NCI-H1048 (cell line): ENCODE measurements at regions not wholly inside any gene's neighbourhood (a gene's known extent, or its start where the extent isn't known, plus 50 kb on each side); places are given as distances from the start of the nearest gene placed in this dataset.
"Not testable (repeated sequence)": the region's sequence is repeated elsewhere in the genome, so short reads cannot be mapped to it uniquely, and the experiment has no call there.

Experiments used
- DNase-seq: peaks from one replicate; lab custom pipeline; 2025; lab: John Stamatoyannopoulos, UW

DNA sequence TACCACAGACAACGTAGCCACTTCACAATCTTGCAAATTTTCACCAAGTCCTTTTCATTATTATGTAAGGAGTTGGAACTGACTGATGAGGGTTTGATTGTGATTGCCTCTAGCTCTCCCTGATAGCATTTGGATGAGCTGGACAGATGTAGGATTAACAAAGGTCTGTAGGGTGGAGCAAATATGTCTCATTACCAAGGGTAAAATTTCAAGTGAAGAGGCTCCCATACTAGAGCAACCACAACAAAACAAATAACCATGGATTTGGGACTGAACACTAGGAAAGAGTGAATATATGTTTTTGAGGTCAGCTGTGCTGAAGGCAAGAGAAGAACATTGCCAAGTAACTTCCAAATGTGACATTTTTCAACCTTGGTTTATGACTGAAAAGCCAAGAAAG lies 281.7 kb downstream of the NEBL start:
- DNase-seq = no peak

DNA sequence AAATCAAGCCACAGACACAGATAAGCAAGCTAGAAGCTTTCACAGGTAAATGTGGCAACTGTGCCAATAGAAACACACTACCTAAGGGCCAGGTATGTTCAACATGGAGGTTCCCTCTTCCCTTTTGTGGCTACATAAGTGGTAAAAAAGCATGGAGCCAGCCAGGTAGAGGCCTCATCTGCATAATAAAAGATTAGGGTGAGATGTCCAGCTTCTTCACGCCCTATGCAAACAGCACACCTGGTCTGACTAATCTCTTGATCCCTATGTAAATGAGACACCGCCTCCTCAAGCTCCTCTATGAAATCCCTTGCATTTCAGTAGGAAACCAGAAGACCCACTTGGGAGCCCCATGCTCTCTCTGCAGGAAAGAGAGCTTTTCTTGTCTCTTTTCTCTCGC lies 282.2 kb downstream of the NEBL start:
- no peak for DNase-seq

DNA sequence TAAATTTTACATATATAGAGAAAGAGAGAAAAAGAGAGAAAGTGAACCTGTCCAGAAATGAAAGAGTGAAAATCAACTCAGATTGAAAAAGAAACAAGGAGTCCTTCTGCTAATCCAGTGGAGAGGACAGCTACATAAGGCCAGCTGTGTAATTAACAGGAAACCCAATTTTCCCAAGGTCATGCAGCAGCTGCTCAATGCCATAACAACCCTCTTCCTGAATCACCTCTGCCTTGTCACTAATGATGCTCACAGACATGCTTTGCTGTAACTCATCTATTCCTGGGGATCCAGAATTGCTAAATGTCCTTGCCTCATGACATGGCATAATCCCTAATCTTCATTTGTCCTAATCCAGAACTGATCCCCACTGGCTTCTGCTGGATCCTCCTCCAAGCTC lies 288.6 kb downstream of the NEBL start:
- DNase-seq = no peak

DNA sequence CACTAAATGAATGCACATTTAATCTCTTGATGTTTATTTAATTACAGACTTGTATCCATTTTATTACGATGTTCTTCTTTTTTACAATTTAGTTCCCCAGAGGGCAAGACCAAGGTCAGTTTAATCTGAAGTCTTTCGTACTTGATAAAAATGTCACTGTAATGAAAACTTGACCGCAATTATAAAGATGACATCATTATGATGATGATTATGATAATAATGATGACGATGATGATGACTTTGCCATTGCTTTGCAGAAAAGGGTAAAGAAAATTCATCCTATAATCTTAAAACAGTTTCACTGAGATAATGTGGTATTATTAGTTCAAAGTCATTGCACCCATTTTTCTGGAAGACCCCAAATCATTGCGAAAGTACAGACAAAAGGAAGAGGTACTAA lies 290.1 kb downstream of the NEBL start:
- no peak for DNase-seq

DNA sequence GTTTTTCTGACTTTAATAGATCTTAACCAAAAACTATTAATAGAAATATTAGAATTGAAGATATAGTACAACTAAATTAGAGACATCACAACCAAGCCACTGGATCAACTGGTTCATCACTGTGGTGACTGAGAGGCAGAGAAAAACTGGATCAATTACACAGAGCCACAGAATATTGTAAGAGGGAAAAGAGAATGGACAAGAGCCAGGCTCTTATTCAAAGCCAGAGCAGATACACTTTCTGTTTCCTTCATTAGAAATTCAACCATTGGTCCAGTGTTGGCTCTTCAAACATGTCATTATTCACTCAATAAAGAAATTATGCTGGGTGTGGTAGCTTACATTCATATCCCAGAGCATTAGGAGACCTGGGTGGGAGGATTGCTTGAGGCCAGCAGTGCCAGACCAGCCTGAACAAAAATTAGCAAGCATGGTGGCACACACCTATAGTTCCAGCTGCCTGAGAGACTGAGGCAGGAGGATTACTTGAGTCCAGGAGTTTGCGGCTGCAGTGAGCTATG lies 295.1 kb downstream of the NEBL start:
- no peak for DNase-seq

DNA sequence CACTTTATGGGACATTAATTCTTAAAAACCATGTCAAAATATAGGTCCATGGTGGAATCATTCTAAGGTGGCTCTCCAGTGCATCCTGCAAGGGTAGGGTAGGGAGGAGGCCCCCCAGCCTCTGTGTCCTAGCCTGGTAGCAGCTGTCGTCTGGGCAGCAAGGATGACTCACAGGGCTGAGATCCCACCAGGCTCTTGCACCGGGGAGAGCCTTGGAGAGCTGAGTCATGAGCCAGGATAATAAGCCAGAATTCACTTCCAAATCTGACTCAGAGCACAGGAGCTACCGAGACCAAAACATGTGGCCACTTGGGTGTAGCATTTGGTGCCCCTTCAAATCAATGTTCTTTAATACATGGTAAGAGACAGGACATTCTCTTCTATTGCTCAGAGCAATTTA lies 298.5 kb downstream of the NEBL start:
- no peak for DNase-seq

DNA sequence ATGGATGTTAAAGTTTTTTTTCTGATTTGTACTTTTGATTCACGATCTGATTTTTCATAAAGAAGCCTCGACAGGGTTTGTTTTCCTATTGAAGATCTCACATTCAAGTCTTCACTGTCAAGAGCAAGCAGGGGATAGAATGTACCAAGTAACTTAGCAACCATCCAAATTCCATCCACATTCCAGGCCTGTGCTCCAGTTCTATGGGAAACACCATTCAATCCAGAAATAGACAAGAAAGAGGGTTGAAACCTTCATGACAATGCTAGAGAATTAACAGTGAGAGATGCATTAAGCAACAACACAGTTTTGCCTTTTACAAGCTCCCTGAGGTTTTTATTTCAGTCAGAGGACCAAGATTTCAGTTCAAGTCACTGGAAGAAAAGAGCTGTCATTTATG lies 300.2 kb downstream of the NEBL start:
- no peak for DNase-seq

DNA sequence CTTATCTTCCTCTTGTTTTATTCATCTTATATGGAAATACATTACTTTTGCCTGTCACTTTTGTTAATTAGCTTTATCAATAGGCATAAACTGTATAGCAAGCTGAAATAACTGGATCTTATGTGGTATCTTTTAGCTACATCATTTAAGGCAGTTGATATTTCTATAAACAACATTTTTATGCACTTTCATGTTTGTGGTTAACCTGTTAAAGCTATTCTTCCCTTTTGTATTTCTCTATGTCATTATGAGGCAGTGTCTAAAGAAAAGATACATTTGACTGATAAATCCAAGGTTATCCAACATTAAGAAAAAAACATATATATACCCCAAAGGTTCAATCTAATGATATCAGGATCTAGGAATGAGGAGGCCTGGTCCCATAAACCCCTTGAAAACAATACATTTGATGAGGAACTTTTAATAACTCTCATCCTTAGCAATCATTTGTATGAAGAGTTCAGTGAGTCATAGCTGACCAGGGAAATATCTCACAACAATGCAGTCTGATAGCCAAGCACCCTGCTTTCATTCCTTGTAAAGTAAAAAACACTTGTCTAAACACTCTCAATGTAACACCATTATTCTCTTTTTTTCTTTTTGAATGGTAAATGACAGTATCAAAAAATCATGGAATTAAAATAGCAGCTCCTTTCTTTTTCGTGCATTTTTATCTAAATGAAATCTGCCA lies 300.9 kb downstream of the NEBL start:
- DNase-seq = no peak

DNA sequence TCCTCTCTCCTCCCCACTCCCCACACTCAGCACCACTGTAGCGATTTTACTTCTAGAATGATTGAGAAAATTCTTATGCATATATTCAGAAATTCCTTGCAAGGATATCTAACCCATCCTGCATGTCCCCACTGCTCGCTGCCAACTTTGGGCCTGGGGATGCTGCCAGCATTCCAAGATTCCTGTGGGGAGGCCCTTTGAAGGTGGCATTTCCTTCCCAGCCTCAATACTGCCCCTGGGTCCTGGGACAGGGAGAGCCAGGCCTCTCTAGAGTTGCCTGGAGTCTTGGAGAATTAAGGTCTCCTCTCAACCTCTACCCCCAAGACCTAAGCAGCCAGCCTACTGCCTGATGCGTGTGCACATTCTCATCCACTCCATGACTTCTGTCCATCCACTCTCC lies 303.5 kb downstream of the NEBL start:
- no peak for DNase-seq

DNA sequence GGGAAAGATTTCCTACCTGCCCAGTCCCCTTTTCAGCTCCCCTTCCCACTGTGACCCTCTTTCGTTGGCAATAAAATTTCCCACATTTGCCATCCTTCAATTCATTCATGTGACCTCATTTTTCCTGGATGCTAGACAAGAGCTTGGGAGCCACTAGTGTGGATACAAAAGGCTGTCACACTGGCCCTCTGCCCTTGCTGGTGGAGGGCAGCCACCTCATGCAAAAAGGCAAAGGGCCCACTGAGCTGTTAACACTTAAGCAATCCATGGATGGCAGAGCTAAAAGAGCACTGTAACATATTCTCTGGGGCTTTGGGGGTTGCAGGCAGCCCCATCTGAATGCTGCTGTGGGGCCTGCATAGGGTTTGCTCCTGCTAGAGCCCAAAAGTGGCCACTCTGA lies 315.1 kb downstream of the NEBL start:
- no peak for DNase-seq

DNA sequence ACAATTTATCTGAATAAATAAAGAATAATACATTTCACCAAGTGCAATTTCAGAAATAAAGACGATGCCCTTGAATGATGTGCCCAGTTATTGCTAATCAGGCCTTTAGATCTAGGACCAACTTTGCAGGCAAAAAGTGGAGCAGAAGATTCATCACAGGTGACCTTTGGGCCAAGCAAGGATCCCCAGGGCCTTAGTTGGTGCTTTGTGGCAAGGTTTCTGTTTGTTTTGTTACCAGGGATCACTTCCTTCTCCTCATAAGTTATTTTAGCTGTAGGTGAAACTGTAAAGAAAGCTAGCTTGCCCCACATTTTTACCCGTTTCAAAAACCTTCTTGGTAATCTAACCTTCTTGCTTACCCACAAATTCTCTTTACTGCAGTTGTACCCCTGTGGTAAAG lies 323.2 kb downstream of the NEBL start:
- no peak for DNase-seq

DNA sequence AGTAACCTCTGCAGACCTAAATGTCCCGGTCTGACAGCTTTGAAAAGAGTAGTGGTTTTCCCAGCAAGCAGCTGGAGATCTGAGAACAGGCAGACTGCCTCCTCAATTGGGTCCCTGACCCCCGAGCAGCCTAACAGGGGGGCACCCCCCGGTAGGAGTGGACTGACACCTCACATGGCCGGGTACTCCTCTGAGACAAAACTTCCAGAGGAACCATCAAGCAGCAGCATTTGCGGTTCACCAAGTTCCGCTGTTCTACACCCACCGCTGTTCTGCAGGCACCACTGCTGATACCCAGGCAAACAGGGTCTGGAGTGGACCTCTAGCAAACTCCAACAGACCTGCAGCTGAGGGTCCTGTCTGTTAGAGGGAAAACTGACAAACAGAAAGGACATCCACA lies 341.1 kb downstream of the NEBL start:
- not testable (repeated sequence) for DNase-seq

DNA sequence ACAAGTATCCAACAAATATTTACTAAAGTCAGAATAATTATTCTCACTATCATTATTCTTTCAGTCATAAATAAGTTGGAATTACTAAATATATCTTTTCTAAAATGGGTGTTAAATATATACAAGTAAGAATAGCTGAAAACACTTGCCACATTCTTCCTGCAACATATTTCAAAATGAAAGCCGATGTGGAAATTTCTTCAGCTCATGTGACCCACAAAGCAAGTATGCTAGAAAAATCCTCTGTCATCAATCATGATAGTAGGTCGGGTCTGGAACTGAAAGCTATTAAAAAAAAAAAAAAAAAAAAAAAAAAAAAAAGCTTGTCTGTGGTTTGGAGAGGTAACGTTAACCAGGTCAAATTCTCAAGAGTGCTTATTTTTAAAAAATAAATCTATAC lies 344.7 kb downstream of the NEBL start:
- no peak for DNase-seq

DNA sequence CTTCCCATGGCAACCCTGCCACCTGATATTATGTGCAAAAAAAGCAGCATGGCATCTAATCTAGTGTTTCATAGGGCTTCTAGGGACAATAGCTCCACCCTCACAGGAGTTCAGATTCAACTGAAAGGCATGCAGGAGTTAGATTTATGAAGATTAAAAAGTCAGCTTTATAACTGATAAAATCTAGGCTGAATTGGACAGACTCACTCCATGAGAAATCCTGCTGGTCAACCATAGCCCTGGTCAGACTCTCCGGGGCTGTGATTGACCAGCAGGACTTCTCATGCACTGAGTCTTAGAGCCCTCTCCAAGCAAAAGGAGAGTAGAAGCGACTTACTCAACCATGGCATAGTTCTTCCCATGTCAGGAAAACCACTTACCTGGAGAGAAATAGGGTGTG lies 345.4 kb downstream of the NEBL start:
- DNase-seq = no peak

DNA sequence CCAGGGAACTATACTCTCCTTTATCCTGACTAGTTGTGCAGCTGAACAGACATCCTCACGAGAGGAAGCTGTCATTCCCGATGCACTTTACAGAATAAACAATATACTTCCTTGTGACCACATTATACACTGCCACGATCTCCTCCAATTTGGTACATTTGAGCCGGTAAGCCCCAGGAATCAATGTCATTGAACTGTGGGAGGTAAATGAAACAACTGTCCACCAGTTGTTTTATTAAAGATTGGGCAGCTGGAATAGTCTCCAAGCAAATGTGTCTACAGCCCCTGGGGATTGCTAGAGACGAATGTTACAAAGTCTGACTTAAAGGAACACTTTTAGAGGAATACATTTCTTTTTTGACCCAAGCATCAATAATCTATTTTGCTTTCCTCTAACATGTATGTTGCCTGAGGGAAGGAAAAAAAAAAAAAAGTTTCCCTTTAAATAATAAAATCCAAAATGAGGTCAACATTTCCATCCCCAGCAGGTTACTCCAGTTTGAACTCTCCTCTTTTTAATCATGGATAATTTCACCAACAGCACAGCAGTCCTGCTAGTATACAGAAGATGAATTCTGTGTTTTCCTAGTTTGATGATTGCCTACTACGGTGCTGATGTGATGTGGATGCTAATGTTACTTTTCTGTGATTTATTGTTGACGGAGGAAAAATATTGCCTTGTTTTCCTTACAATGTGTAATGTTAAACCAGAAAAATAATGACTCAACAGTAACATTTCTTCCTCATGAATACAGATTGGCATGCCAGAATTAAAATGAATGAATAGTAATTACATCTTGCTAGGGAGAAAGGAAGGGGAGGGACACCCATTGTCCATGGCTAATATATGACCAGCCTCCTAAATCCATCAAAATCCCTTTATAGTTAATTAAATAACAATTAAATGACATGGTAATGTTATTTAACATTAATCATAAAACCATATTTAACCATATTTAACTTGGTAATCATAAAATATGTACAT lies 360.9 kb downstream of the NEBL start:
- DNase-seq = no peak

DNA sequence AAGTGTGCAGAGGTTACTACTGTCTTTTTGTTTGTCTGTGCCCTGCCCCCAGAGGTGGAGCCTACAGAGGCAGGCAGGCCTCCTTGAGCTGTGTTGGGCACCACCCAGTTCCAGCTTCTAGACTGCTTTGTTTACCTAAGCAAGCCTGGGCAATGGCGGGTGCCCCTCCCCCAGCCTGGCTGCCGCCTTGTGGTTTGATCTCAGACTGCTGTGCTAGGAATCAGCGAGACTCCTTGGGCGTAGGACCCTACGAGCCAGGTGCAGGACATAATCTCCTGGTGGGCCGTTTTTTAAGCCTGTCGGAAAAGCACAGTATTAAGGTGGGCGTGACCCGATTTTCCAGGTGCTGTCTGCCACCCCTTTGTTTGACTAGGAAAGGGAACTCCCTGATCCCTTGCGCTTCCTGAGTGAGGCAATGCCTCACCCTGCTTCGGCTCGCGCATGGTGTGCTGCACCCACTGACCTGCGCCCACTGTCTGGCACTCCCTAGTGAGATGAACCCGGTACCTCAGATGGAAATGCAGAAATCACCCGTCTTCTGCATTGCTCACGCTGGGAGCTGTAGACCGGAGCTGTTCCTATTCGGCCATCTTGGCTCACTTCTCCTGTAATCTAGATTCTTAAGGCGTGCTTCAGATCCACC lies 365.7 kb downstream of the NEBL start:
- DNase-seq = not testable (repeated sequence)

DNA sequence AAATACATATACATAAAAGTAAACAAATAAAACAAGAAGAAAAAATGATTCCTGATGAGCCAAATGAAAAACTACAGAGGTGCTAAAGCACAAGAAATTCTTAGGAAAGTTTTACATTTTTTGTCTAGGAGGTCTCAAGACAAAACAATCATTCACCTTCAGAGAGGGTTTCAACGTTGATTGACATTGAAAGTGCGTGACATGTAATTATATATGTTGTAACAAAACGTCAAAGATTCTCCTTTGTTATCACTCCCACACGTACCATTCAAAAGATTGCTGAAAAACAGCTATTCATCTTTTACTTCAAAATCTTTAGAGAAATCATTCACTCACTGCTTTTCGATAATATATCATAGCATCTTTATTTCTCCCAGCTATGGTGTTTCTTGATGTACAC lies 375.9 kb downstream of the NEBL start:
- DNase-seq = no peak

DNA sequence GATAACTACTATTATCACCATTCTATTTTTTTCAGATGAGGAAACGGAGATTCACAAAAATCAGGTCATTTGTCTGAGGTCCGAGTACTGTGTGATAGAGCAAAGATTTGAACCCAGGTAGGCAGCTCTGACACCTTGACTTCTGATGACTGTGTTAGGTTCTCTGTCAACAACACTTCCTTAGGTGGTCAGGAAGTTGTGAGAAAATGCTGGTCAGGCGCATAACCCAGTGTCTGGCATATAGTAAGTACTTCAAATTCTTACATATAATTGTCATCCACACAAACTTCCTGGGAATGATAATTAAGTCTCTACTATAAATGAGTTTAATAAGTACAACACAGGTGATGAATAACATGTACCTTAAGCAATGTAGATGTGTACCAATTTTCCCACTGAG lies 381.5 kb downstream of the NEBL start:
- DNase-seq = no peak

DNA sequence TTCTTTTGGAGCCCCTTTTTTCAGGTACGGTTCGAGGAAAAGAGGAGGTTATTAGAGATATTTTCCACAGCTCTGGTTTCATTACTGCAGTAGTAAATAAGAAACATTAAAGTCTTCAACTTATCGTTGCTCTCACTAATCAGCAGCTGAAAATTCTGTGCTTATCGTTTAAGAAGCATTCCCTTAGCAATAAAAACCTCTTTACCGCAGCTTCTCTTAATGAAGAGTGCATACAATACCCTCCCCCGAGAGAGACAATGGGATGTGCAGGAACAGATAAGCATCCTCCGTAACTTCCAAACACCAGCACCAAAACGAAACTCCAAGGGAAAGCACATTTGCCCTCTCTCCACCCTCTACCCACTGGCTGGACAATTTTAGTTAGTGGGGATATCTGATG lies 384.5 kb downstream of the NEBL start:
- DNase-seq = no peak

DNA sequence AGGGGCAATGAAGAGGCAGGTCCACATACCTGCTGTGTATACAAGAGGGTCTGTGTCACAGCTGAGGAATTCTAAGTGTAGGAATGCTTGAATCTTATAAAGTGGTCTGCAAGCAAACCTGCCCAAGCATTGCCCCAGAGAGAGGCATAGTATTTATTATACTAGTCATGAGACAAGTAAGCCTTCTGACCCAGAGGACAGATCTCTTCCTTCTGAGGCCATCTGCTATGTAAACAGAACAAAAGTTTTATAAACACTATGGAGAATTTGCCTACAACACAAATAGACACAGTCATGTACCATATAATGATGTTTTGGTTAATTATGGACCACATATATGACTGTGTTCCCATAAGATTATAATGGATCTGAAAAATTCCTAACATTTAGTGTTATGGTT lies 388.2 kb downstream of the NEBL start:
- DNase-seq = no peak

DNA sequence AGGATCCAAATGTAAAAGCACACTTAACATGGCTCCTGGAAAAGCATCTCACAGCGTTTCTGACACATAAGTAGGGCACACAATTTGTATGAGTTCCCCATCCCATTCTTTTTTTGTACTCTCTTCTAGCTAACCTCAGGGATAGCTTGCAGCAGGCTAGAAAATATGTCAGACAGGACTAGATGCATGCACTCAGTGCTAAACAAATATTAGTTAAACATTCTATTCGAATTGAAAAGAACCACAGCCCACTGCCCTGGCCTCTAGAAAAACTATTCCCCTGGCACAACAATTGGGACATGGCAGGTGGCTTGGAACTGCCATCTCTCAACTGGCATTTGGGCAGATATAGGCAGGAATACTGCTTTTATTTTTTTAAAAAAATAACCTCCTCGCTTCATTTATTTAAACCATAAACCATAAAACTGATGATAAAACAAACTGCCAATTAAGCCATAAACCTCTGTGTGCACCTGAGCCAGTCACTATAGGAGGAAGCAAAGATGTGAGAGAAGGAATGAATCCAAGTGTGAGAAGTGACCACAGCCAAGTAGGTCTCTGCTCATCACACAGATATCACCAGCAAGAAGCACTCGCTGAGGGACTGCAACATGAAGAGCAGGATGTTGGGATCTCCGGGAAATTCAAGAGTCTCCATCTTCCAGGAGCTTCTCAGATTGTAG lies 394.1 kb downstream of the NEBL start:
- no peak for DNase-seq

DNA sequence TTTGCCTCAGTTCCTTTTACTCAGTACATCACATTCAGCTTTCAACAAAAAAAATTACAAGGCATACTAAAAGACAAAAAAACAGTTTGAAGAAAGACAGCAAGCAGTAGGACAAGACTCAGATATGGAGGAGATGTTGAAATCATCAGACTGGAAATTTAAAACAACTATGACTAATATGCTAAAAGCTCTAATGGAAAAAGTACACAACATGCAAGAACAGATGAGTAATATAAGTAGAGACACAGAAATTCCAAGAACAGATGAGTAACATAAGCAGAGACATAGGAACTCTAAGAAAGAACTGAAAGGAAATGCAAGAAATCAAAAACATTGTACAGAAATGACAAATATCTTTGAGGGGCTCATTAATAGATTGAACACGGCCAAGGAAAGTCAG lies 402.6 kb downstream of the NEBL start:
- DNase-seq = no peak
